Suprapubic skin (tissue), 4 donors: ENCODE measurements at regions not wholly inside any gene's neighbourhood (a gene's known extent, or its start where the extent isn't known, plus 50 kb on each side); places are given as distances from the start of the nearest gene placed in this dataset.

ENCODE experiments used
- CTCF ChIP-seq, 2 donors: fragments of 200-600 bp in 1 of 2; fragments of 450-650 bp in 1 of 2; sonication (generic) in 1 of 2; IDR thresholded peaks; one replicate each; pipeline ENCODE4 v1.5.1; 2016 to 2019; ENCODE audit warnings: antibody characterized with exemption in 2 of 2, mild to moderate bottlenecking in 1 of 2, moderate library complexity in 1 of 2
- EP300 ChIP-seq: sonication (generic); formaldehyde crosslinking; IDR thresholded peaks from one replicate; pipeline ENCODE4 v1.6.1; 2017; ENCODE audit warnings: antibody characterized with exemption
- POLR2A ChIP-seq, 2 donors: fragments of 450-650 bp; IDR thresholded peaks; one replicate each; pipeline ENCODE4 v1.6.1; 2017; ENCODE audit warnings: antibody characterized with exemption in 2 of 2, mild to moderate bottlenecking in 2 of 2, moderate library complexity in 2 of 2
- POLR2AphosphoS5 ChIP-seq, 3 donors: sonication (generic); formaldehyde crosslinking; IDR thresholded peaks; one replicate each; pipeline ENCODE4 v1.6.1; 2017; ENCODE audit warnings: antibody characterized with exemption in 3 of 3

GRCh38 chr16:9197957-9198661 is 106.7 kb downstream of the HAPSTR1 start:
- TF ChIP-seq CTCF (IDR thresholded peaks at IDR 0.05) (no peak), POLR2AphosphoS5 (IDR thresholded peaks at IDR 0.05) (no peak), POLR2A (IDR thresholded peaks at IDR 0.05) (no peak), EP300 (no peak)
